ENCODE measurements at regions not wholly inside any gene's neighbourhood (a gene's known extent, or its start where the extent isn't known, plus 50 kb on each side); places are given as distances from the start of the nearest gene placed in this dataset.

- no peak for DNase-seq
Measured at GRCh38 chr6:113396730-113397129, 460.4 kb upstream of the MARCKS start.

- DNase-seq = no peak
Measured at GRCh38 chr6:113397236-113397635, 459.9 kb upstream of the MARCKS start.

GRCh38 chr6:113401231-113401630 is 455.9 kb upstream of the MARCKS start:
- DNase-seq = no peak

DNA sequence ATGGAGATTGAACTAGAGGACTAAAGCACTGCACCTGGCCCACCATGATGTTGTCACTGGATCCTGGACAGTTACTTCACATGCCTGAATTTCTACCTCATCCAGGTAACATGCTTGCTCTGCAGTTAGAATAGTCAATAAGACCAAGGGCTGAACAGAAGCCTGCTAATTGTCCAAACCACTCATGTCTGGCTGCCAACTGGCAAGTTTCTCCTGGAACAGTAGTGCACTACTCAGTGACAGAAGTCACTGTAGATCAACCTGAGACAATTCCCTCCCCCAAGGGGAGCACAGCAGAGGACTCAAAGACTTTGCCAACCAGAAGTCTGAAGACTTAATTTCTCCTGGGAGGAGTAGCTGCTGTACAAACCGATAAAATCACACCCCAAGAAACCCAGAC is 454.6 kb upstream of the MARCKS start:
- DNase-seq = no peak

DNA sequence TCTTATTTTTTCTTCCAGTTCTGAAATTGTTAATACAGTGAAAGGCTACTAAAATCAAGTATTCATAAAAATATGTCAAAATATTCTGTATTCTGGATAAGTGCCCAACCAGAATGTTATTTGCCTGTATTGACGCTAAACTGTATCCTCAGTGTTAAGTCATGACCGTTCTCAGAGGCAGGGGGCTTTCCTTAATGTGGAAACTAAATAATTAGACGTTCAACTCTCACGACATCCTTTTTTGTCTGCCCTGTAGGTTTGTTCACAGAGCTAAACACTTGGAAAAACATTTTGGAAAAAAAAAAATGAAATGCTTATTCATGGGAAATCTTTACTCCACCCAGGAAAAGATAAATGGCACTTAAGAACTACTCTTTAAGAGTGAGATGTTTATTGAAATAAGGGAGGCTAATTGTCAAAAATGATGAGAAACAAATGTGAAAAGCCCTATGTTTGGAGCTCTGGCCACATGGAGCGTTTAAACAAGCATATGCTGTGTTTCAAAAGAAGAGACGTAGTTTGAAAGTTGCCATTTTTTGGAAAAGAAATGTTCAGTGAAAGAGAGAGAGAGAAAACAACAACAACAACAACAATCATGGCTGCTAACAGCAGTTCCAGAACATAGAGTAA is 453.1 kb upstream of the MARCKS start:
- DNase-seq = no peak

DNA sequence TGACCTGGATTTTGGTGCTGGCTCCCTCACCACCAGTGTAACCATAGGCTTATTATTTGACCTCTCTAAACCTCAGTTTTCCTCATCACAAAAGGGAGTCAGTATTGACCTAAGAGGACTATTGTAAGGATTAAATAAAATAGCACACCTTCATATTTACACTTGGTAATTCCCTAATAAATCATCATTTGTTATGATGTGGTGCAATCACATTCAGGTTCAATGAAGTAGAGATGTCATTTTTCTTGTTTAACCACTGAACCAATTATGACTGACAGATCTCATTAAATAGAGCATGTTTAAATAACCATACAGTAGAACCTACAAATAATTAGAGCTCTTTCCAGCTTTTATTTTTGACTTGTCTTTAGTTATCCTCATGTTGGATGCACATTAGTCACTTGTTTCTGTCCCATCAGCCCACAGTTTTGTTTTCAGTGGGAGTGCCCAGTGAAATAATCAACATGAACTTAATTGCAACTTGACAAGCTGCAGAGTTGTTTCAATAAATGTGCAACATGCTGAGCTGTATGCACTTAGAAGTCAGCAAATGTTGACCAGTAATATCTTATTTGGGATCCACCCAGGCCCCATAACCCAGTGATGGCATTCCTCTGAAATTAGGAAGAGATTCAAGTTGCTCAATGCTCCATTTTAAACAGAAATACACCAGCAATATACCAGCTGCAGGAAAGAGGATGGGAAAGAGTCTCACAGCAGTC is 451.7 kb upstream of the MARCKS start:
- DNase-seq = no peak

DNA sequence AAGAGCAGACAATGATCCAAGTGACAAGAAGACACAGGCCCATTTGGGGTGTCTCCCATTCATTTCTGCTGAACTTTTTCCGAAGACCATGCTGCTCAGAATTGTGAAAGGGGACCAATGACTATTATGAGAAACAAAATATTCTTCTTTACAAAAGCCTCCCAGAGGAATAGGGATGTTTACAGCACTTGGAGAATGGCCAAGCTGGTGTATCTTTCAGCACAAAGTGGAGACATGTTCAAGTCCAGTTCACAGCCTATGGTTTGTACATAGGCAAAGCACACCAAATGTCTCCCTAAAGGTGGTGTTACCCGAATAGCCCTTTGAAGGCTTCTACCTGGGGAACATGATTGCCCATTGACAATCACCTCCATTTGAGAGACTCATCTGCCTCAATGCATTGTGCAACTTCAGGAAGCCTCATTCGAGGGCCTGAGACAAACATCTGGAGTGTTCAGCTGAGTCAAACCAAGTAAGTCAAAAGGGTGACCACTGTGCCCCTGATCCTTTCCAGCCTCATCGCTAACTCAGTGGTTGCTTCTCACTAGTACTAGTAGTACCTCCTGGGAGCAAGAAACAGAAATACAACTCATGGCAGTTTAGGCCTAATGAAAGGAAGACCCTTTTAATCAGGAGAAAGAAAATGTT is 451.0 kb upstream of the MARCKS start:
- no peak for DNase-seq

DNA sequence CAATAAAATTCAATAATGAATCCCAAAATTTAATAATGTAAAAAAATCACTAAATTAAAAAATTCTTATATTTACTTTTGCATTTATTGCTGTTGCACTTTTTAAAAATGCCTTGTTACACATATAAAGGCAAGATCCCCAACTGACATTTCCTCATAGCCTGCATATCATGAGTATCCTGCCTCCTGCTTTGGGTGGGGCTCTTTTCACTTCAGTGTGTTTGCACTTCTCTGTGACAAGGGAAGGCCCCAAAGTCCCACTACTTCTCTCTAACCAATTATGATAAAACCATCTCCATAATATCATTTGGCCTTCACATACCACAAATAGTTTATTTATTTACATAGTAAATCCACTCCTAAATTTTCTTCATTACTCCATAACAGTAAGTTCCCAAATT is 446.1 kb upstream of the MARCKS start:
- DNase-seq = no peak

GRCh38 chr6:113412589-113413357 is 444.4 kb upstream of the MARCKS start:
- no peak for DNase-seq

DNA sequence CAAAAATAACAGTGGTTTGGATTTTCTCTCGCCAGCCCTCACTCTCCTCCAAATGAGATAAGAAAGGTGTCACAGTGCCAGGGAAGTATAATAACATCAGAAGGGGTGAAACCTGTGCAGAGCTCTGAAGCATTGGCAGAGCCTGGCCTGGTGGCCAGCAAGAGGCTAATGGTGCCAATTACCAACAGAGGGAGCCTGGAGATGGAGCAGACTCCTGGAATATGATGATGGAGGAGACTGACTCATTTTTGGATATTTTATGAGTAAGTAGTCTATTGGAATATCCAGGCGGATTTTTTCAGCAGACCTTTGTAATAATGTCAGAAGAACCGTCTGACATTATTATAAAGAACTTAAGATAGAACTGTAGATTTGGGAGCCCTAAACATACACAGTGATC is 442.6 kb upstream of the MARCKS start:
- DNase-seq = no peak

DNA sequence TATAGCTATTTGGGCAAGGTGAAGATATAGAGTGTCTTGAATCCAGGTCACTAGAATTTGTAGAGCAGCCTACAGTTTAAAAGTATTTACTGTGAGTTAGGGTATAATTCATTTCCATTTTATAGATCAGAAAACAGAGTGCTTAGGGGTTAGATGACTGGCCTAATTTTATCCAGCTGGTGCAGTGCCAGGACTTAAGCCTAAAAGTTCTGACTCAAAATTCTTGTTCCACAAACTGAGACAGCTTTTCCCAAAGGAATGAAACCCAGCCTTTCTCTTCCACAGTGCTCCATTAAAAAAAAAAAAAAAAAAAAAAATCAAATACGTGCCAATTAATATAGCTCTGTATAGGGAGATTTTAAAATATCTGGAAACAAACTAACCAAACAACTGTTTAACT is 441.0 kb upstream of the MARCKS start:
- DNase-seq = no peak

- no peak for DNase-seq
Measured at GRCh38 chr6:113420290-113420689, 436.9 kb upstream of the MARCKS start.

GRCh38 chr6:113421997-113422396 is 435.1 kb upstream of the MARCKS start:
- DNase-seq = no peak

DNA sequence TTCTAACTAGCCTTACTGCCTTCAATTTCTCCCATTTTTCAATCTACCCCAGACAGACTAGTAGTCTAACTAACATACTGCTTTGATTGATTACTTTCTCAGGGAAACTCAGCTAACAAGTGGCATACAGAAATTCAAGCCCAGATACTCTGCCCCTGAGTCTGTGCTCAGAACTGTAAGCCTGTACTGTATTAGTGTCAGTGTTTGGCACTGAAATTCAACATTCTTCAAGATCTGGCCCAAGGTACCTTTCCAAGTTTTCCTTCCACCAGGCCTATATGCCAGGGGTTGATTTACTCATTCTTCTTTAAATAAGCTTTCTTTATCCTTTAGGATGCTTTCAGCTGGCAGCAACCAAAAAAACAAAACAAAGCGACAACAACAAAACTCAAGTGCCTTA is 433.2 kb upstream of the MARCKS start:
- no peak for DNase-seq

DNA sequence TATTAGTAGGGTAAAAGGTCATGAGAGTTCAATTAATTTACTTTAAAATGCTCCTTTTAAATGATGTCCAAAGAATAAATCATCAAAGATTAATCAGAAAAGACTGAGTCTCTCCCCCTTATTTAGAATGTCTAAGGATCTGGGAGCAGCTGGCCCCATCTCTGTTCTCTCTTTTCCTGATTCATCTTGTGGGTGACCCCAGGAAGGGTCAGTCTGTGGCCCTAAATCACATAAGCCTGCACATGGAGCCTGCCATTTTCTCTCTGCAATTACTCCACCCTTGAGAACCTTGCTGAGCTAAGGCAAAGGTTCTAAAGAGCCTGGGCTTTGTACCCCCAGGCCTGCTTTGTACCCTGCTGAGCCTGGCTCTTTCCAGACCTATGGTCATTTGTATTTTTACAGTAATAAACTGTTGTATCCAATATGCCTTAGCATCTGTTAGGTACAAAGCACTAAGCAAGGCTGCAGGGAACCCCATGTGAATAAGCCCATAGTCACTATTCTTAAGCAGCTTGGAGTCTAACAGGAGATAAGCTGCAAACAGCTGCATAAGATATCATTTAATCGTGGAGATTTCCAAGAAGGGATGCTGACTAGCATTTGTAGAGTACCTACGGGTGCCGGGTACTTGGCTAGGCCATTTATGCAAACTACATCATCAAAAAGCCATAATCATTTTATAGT is 431.0 kb upstream of the MARCKS start:
- DNase-seq = no peak

GRCh38 chr6:113427617-113428016 is 429.5 kb upstream of the MARCKS start:
- no peak for DNase-seq

DNA sequence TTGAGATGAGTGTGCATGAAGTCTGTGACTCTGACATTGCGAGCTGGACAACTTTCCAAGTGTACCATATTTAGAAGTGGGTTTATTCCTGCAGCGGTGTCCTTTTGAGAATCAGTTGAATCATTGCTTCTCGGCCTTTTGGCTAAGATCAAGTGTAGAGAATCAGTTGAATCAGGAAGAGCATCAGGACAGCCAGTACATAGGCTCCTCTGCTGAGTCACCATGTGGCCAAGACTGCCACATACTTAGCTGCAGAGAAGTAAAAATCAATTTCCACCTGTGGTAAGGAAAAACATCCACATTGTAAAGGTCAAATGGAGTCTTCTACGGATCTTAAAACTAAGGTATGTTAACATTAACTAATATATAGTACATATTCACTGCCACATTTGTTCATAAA is 428.4 kb upstream of the MARCKS start:
- DNase-seq = no peak

DNA sequence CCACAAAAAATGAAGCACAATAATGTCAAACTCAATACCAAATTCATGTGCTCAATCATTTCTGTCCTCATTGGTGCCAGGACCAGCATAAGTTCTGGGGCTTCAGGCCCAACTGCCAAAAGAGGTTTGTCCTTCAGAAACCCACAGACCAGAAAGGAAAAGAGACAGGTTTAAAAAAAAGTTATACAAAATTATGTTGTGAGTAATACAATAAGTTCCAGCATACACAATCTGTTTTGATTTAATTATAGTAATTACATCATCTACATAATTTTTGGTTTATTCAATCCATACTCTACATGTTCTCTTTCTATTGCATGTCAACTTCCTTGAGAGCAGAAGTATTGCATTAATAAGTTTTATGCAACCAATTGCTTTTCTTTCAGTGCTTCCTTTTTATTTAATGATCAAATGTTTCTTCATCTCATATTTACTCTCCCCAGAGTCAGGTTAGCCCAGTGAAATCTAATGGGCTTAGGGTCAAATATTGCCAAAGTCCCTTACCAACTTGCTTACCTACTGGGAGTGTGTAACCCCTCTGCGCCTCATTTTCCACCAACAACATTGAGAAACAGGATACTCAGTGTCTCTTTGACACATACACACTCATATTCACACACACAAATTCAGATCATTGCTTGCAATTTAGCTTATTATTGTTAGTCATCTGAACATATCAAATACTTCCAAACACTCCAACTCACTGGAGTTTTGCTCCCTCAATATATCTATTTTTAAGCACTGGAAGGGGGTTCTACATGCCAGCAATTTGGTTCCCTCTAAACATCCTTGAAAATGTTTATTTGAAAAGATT is 424.4 kb upstream of the MARCKS start:
- no peak for DNase-seq

- DNase-seq = no peak
Measured at GRCh38 chr6:113433335-113433991, 423.7 kb upstream of the MARCKS start.

DNA sequence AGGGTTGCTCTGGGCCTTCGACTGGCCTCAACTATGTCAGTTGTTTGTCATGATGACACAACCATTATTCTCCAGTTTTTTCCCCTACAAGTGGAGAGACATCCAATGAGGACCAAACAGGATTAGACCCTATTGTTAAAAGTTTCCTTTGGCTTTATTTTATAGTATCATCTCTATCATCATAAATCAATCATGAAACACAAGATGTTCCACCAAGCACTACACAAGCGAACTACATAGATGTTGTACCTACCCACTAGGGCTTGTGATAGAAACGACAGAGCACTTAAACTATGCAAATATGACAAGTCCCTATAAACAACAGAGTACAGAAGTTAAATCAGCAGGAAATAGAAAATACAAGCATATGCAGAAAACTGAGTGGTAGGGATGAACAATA is 422.5 kb upstream of the MARCKS start:
- no peak for DNase-seq

DNA sequence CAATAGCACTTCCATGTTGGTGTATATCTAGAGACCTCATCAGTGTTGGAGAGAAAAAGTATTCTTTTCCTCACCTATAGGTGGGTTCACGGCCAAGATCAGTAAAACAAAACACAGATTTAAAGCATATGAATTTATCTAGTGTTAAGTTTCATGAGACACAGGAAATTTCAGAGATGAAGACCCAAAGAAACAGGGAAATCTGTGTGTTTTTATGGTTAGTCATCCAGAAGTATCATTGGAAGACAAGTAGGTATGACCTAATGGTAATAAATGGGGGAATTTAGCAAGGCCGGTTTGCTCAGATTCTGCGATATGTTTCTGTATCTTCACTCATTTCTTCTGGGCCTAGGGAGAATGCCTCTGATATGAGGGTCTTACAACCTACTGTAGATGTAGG is 419.6 kb upstream of the MARCKS start:
- DNase-seq = no peak

- no peak for DNase-seq
Measured at GRCh38 chr6:113439866-113440265, 417.3 kb upstream of the MARCKS start.
